ENCODE measurements at regions not wholly inside any gene's neighbourhood (a gene's known extent, or its start where the extent isn't known, plus 50 kb on each side); places are given as distances from the start of the nearest gene placed in this dataset.

DNA sequence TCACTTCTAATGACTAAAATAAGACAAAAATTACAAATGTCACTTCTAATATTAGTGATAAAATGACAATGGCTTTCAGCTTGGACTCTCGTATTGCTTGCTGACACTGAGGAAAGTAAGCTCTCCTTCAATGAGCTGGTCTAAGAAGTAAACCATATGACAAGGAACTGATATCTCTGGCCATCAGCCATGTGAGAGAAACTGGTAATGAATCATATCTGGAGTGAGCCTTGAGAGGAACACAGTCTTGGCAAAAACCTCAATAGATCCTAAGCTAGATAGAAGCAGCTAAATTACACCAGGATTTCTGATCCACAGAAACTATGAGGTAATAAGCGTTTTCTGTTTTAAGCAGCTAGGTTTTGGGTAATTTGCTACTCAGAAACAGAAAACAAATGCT, 1575.1 kb downstream of the OTOL1 start:
- ATAC-seq (no peak), DNase-seq (ENCODE audit: low read depth, low spot score) (no peak)
- H2AFZ ChIP-seq (ENCODE audit: low read depth, low read length, poor library complexity, severe bottlenecking) = no peak overlapping the region
- H3K4me2 ChIP-seq (ENCODE audit: low read length) = no peak overlapping the region
- no peak overlapping the region for H3K4me3 ChIP-seq (replicated peaks in 1 of 2; ENCODE audit: low read depth in 1 of 2, low read length in 2 of 2)
- H3K4me1 ChIP-seq (ENCODE audit: control insufficient read depth in 1 of 2, insufficient read depth in 2 of 2, low read length in 2 of 2) = no peaks in the 10 kb centered on the region
- no peaks in the 10 kb centered on the region for H3K79me2 ChIP-seq (ENCODE audit: insufficient read depth, low read length)
- H4K20me1 ChIP-seq (ENCODE audit: insufficient read depth) = no peaks in the 10 kb centered on the region
- H3K9me3 ChIP-seq (ENCODE audit: control insufficient read depth in 1 of 2, insufficient read depth in 1 of 2, low read depth in 1 of 2, low read length in 2 of 2) = peaks cover 5% of the 10 kb centered on the region in 2 experiments; a peak in 2 of 4 replicates
- H3K9ac ChIP-seq (ENCODE audit: low read length) = no peak overlapping the region
- intact Hi-C loops (cut with micrococcal nuclease) = no loop called here
- H3K27ac ChIP-seq (ENCODE audit: low read depth, low read length) = no peak overlapping the region
- ChIA-PET CTCF (no interaction called here), RAD21 (ENCODE audit: low non-redundant PET in 1 of 2, low total read pairs in 2 of 2, uncharacterized antibody in 2 of 2, unreplicated experiment in 2 of 2) (no interaction called here), POLR2A (no interaction called here)
- no peaks in the 10 kb centered on the region for H3K27me3 ChIP-seq (ENCODE audit: insufficient read depth, low read length)
- no peak for TF ChIP-seq CEBPB (IDR thresholded peaks at IDR 0.05; ENCODE audit: low read depth)
- no peak for TF ChIP-seq ZBTB33 (IDR thresholded peaks at IDR 0.05; ENCODE audit: extremely low read depth, insufficient replicate concordance, low read length)
- no peak for TF ChIP-seq YY1 (IDR thresholded peaks at IDR 0.05; ENCODE audit: extremely low read depth, insufficient replicate concordance, low read depth, low read length)
- no peak for TF ChIP-seq ZNF274 (IDR thresholded peaks at IDR 0.05; ENCODE audit: low read depth, low read length)
- TF ChIP-seq TCF7L2 (IDR thresholded peaks at IDR 0.05; ENCODE audit: borderline replicate concordance, extremely low read depth, insufficient read depth, insufficient read length) = no peak
- TF ChIP-seq EZH2phosphoT487 (IDR thresholded peaks at IDR 0.05; ENCODE audit: borderline replicate concordance) = no peak
- no peak for TF ChIP-seq SRF (IDR thresholded peaks at IDR 0.05; ENCODE audit: low read depth)
- TF ChIP-seq, protein P1, sequence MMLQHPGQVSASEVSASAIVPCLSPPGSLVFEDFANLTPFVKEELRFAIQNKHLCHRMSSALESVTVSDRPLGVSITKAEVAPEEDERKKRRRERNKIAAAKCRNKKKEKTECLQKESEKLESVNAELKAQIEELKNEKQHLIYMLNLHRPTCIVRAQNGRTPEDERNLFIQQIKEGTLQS (IDR thresholded peaks at IDR 0.05) = no peak
- no peak for TF ChIP-seq POLR2AphosphoS5 (IDR thresholded peaks at IDR 0.05; ENCODE audit: low read depth, low read length)
- no peaks in the 10 kb centered on the region for H3K9me2 ChIP-seq (ENCODE audit: insufficient read depth)
- H3K36me3 ChIP-seq (ENCODE audit: control insufficient read depth in 1 of 2, insufficient read depth in 2 of 2, low read length in 2 of 2) = no peaks in the 10 kb centered on the region
- no TSS peak for BruUV-seq (replicated peaks)

Data from HCT116 (cell line).